Fibroblast of peridontal ligament (primary cell): ENCODE measurements at regions not wholly inside any gene's neighbourhood (a gene's known extent, or its start where the extent isn't known, plus 50 kb on each side); places are given as distances from the start of the nearest gene placed in this dataset.

Experiments used
- DNase-seq: peaks from one replicate; pipeline ENCODE4 v3.0.0-alpha.2; 2010; ENCODE audit errors: extremely low read depth

GRCh38 chr3:13152826-13153710, 79.8 kb upstream of the IQSEC1 start:
- DNase-seq, result no peak

GRCh38 chr3:13150624-13151023, 77.4 kb upstream of the IQSEC1 start:
- no peak for DNase-seq

GRCh38 chr3:13149330-13150108, 76.3 kb upstream of the IQSEC1 start:
- DNase-seq, result no peak

GRCh38 chr3:13148561-13149329, 75.5 kb upstream of the IQSEC1 start:
- no peak for DNase-seq

- no peak for DNase-seq
Observed at GRCh38 chr3:13148126-13148525, 74.9 kb upstream of the IQSEC1 start.

- DNase-seq, result no peak
Observed at GRCh38 chr3:13147344-13147743, 74.1 kb upstream of the IQSEC1 start.

GRCh38 chr3:13146643-13147143, 73.5 kb upstream of the IQSEC1 start:
- no peak for DNase-seq

GRCh38 chr3:13145826-13146642, 72.8 kb upstream of the IQSEC1 start:
- DNase-seq, result no peak

- no peak for DNase-seq
Observed at GRCh38 chr3:13145131-13145825, 72.0 kb upstream of the IQSEC1 start.

GRCh38 chr3:13144163-13145023, 71.2 kb upstream of the IQSEC1 start:
- no peak for DNase-seq

GRCh38 chr3:13143381-13144004, 70.3 kb upstream of the IQSEC1 start:
- no peak for DNase-seq

GRCh38 chr3:13142552-13143380, 69.5 kb upstream of the IQSEC1 start:
- no peak for DNase-seq

GRCh38 chr3:13141991-13142412, 68.8 kb upstream of the IQSEC1 start:
- peak; percentile 3 for DNase-seq

GRCh38 chr3:13141183-13141582, 68.0 kb upstream of the IQSEC1 start:
- no peak for DNase-seq

GRCh38 chr3:13140596-13140995, 67.4 kb upstream of the IQSEC1 start:
- DNase-seq, result no peak

- no peak for DNase-seq
Observed at GRCh38 chr3:13139471-13140065, 66.3 kb upstream of the IQSEC1 start.

- no peak for DNase-seq
Observed at GRCh38 chr3:13138833-13139145, 65.6 kb upstream of the IQSEC1 start.
